ENCODE measurements at regions not wholly inside any gene's neighbourhood (a gene's known extent, or its start where the extent isn't known, plus 50 kb on each side); places are given as distances from the start of the nearest gene placed in this dataset.

GRCh38 chr3:25339225-25339624, 88.8 kb upstream of the RARB start:
- no peak overlapping the region for H3K4me3 ChIP-seq
- no peak overlapping the region for H3K27ac ChIP-seq
- in situ Hi-C loops (cut with MboI; ENCODE audit: low pct_unique_long_range_greater_than_20kb in 2 of 9, low sequenced_read_pairs in 9 of 9, unreplicated experiment in 9 of 9): no loop called here
- H3K4me1 ChIP-seq (replicated peaks in 1 of 2): peaks cover 0 to 11% of the 10 kb centered on the region in 2 donors
- no peak for ATAC-seq (replicated peaks in 6 of 8)
- 31 to 94% (median 74%) methylated on average over 1 to 9 of the region's 9 CpGs for WGBS, 10 experiments

GRCh38 chr3:25344670-25345069, 83.4 kb upstream of the RARB start:
- WGBS, 10 experiments: 0 to 100% (median 82%) methylated on average over 1 of the region's 1 CpG; no CpG with 5 or more reads in 4 of the 10 experiments
- ATAC-seq (replicated peaks in 6 of 8): no peak
- H3K4me3 ChIP-seq: no peak overlapping the region
- in situ Hi-C loops (cut with MboI; ENCODE audit: low pct_unique_long_range_greater_than_20kb in 2 of 9, low sequenced_read_pairs in 9 of 9, unreplicated experiment in 9 of 9): no loop called here
- H3K27ac ChIP-seq: no peak overlapping the region
- peaks cover 3 to 7% of the 10 kb centered on the region in 2 donors for H3K4me1 ChIP-seq (replicated peaks in 1 of 2)

- peak in 3 of 8 experiments; percentile 53 to 76 (median 55) for ATAC-seq (replicated peaks in 6 of 8)
- in situ Hi-C loops (cut with MboI; ENCODE audit: low pct_unique_long_range_greater_than_20kb in 2 of 9, low sequenced_read_pairs in 9 of 9, unreplicated experiment in 9 of 9): no loop called here
- H3K27ac ChIP-seq: no peak overlapping the region
- H3K4me3 ChIP-seq: no peak overlapping the region
- WGBS, 10 experiments: 22 to 76% (median 48%) methylated on average over 3 to 6 of the region's 6 CpGs; no CpG with 5 or more reads in 2 of the 10 experiments
- peaks cover 14 to 21% of the 10 kb centered on the region in 2 donors for H3K4me1 ChIP-seq (replicated peaks in 1 of 2)
Observed at GRCh38 chr3:25349095-25349494, 79.0 kb upstream of the RARB start.

GRCh38 chr3:25349828-25350724, 78.0 kb upstream of the RARB start:
- in situ Hi-C loops (cut with MboI; ENCODE audit: low pct_unique_long_range_greater_than_20kb in 2 of 9, low sequenced_read_pairs in 9 of 9, unreplicated experiment in 9 of 9): no loop called here
- Histone ChIP-seq H3K4me3 (no peak overlapping the region), H3K4me1 (replicated peaks in 1 of 2) (peaks cover 14 to 21% of the 10 kb centered on the region in 2 donors), H3K27ac (no peak overlapping the region)
- WGBS, 10 experiments: 40 to 100% (median 69%) methylated on average over 1 to 6 of the region's 6 CpGs; no CpG with 5 or more reads in 1 of the 10 experiments
- ATAC-seq (replicated peaks in 6 of 8): peak in 5 of 8 experiments; percentile 61 to 87 (median 70)

- Histone ChIP-seq H3K4me1 (replicated peaks in 1 of 2) (peaks cover 14 to 21% of the 10 kb centered on the region in 2 donors), H3K27ac (no peak overlapping the region), H3K4me3 (no peak overlapping the region)
- ATAC-seq (replicated peaks in 6 of 8): peak in 5 of 8 experiments; percentile 69 to 83 (median 75)
- in situ Hi-C loops (cut with MboI; ENCODE audit: low pct_unique_long_range_greater_than_20kb in 2 of 9, low sequenced_read_pairs in 9 of 9, unreplicated experiment in 9 of 9): no loop called here
- WGBS, 10 experiments: 33 to 96% (median 56%) methylated on average over 2 to 5 of the region's 5 CpGs; no CpG with 5 or more reads in 1 of the 10 experiments
Observed at GRCh38 chr3:25350725-25351114, 77.3 kb upstream of the RARB start.

GRCh38 chr3:25354071-25354470, 74.0 kb upstream of the RARB start:
- no peak overlapping the region for H3K4me3 ChIP-seq
- in situ Hi-C loops (cut with MboI; ENCODE audit: low pct_unique_long_range_greater_than_20kb in 2 of 9, low sequenced_read_pairs in 9 of 9, unreplicated experiment in 9 of 9): no loop called here
- peaks cover 14 to 21% of the 10 kb centered on the region in 2 donors for H3K4me1 ChIP-seq (replicated peaks in 1 of 2)
- no peak for ATAC-seq (replicated peaks in 6 of 8)
- H3K27ac ChIP-seq: no peak overlapping the region
- WGBS, 10 experiments: 40 to 100% (median 98%) methylated on average over 1 to 3 of the region's 3 CpGs; no CpG with 5 or more reads in 2 of the 10 experiments

GRCh38 chr3:25355034-25355885, 72.8 kb upstream of the RARB start:
- WGBS, 10 experiments: 17 to 100% (median 85%) methylated on average over 1 to 4 of the region's 4 CpGs
- Histone ChIP-seq H3K4me3 (no peak overlapping the region), H3K27ac (no peak overlapping the region), H3K4me1 (replicated peaks in 1 of 2) (peaks cover 12 to 14% of the 10 kb centered on the region in 2 donors)
- in situ Hi-C loops (cut with MboI; ENCODE audit: low pct_unique_long_range_greater_than_20kb in 2 of 9, low sequenced_read_pairs in 9 of 9, unreplicated experiment in 9 of 9): no loop called here
- ATAC-seq (replicated peaks in 6 of 8): no peak

- in situ Hi-C loops (cut with MboI; ENCODE audit: low pct_unique_long_range_greater_than_20kb in 2 of 9, low sequenced_read_pairs in 9 of 9, unreplicated experiment in 9 of 9): no loop called here
- 3 to 100% (median 81%) methylated on average over 1 to 3 of the region's 3 CpGs for WGBS, 10 experiments
- no peak for ATAC-seq (replicated peaks in 6 of 8)
- Histone ChIP-seq H3K4me3 (no peak overlapping the region), H3K27ac (no peak overlapping the region), H3K4me1 (replicated peaks in 1 of 2) (peaks cover 5 to 8% of the 10 kb centered on the region in 2 donors)
Observed at GRCh38 chr3:25355998-25356397, 72.1 kb upstream of the RARB start.

- 0 to 60% (median 46%) methylated on average over 2 of the region's 7 CpGs; no CpG with 5 or more reads in 7 of the 10 experiments for WGBS, 10 experiments
- no peak overlapping the region for H3K27ac ChIP-seq
- in situ Hi-C loops (cut with MboI; ENCODE audit: low pct_unique_long_range_greater_than_20kb in 2 of 9, low sequenced_read_pairs in 9 of 9, unreplicated experiment in 9 of 9): no loop called here
- ATAC-seq (replicated peaks in 6 of 8): no peak
- no peaks in the 10 kb centered on the region for H3K4me1 ChIP-seq (replicated peaks in 1 of 2)
- no peak overlapping the region for H3K4me3 ChIP-seq
Observed at GRCh38 chr3:25362118-25362517, 65.9 kb upstream of the RARB start.

- 8 to 100% (median 100%) methylated on average over 1 of the region's 1 CpG; no CpG with 5 or more reads in 5 of the 10 experiments for WGBS, 10 experiments
- ATAC-seq (replicated peaks in 6 of 8): no peak
- Histone ChIP-seq H3K27ac (no peak overlapping the region), H3K4me1 (replicated peaks in 1 of 2) (no peaks in the 10 kb centered on the region), H3K4me3 (no peak overlapping the region)
- in situ Hi-C loops (cut with MboI; ENCODE audit: low pct_unique_long_range_greater_than_20kb in 2 of 9, low sequenced_read_pairs in 9 of 9, unreplicated experiment in 9 of 9): no loop called here
Observed at GRCh38 chr3:25365636-25366035, 62.4 kb upstream of the RARB start.

GRCh38 chr3:25367025-25367424, 61.0 kb upstream of the RARB start:
- Histone ChIP-seq H3K27ac (no peak overlapping the region), H3K4me3 (no peak overlapping the region), H3K4me1 (replicated peaks in 1 of 2) (no peaks in the 10 kb centered on the region)
- WGBS, 10 experiments: 0 to 100% (median 100%) methylated on average over 1 of the region's 1 CpG; no CpG with 5 or more reads in 3 of the 10 experiments
- ATAC-seq (replicated peaks in 6 of 8): no peak
- in situ Hi-C loops (cut with MboI; ENCODE audit: low pct_unique_long_range_greater_than_20kb in 2 of 9, low sequenced_read_pairs in 9 of 9, unreplicated experiment in 9 of 9): no loop called here

GRCh38 chr3:25372167-25372566, 55.9 kb upstream of the RARB start:
- 0 to 100% (median 60%) methylated on average over 1 to 3 of the region's 3 CpGs; no CpG with 5 or more reads in 1 of the 10 experiments for WGBS, 10 experiments
- H3K4me1 ChIP-seq (replicated peaks in 1 of 2): peaks cover 0 to 4% of the 10 kb centered on the region in 2 donors
- H3K27ac ChIP-seq: no peak overlapping the region
- H3K4me3 ChIP-seq: no peak overlapping the region
- in situ Hi-C loops (cut with MboI; ENCODE audit: low pct_unique_long_range_greater_than_20kb in 2 of 9, low sequenced_read_pairs in 9 of 9, unreplicated experiment in 9 of 9): no loop called here
- ATAC-seq (replicated peaks in 6 of 8): no peak

- ATAC-seq (replicated peaks in 6 of 8): no peak
- no peak overlapping the region for H3K27ac ChIP-seq
- WGBS, 10 experiments: 30 to 100% (median 63%) methylated on average over 2 to 4 of the region's 4 CpGs; no CpG with 5 or more reads in 2 of the 10 experiments
- in situ Hi-C loops (cut with MboI; ENCODE audit: low pct_unique_long_range_greater_than_20kb in 2 of 9, low sequenced_read_pairs in 9 of 9, unreplicated experiment in 9 of 9): no loop called here
- H3K4me3 ChIP-seq: no peak overlapping the region
- H3K4me1 ChIP-seq (replicated peaks in 1 of 2): peaks cover 4 to 13% of the 10 kb centered on the region in 2 donors
Observed at GRCh38 chr3:25376340-25376739, 51.7 kb upstream of the RARB start.
